Heart right ventricle (tissue), 16 donors: ENCODE measurements at regions not wholly inside any gene's neighbourhood (a gene's known extent, or its start where the extent isn't known, plus 50 kb on each side); places are given as distances from the start of the nearest gene placed in this dataset.

Experiments used
- ATAC-seq, 8 donors: fragments of 200-7000 bp; cut with Tn5 transposase; one replicate each; pipeline ENCODE4 v1.9.1; 2020; ENCODE audit warnings: mild to moderate bottlenecking in 8 of 8, moderate library complexity in 8 of 8, moderate number of reproducible peaks in 1 of 8
- DNase-seq, 2 donors: peaks; one replicate each; pipeline ENCODE4 v3.0.0-alpha.2; 2020
- H3K27ac ChIP-seq, 10 donors: fragments of 200-600 bp; sonication (generic) in 2 of 10; one replicate each; pipeline versions ENCODE4 v1.5.0 to v1.8.0; 2020 to 2022; ENCODE audit warnings: mild to moderate bottlenecking in 3 of 10
- H3K27me3 ChIP-seq, 7 donors: fragments of 200-600 bp; one replicate each; pipeline ENCODE4 v1.8.0; 2021 to 2022; ENCODE audit warnings: mild to moderate bottlenecking in 2 of 7
- H3K36me3 ChIP-seq, 9 donors: fragments of 200-600 bp; sonication (generic) in 1 of 9; one replicate each; pipeline versions ENCODE4 v1.5.0 to v1.8.0; 2020 to 2022; ENCODE audit warnings: mild to moderate bottlenecking in 2 of 9
- H3K4me1 ChIP-seq, 9 donors: fragments of 200-600 bp; sonication (generic) in 1 of 9; one replicate each; pipeline versions ENCODE4 v1.5.0 to v1.8.0; 2020 to 2022; ENCODE audit warnings: mild to moderate bottlenecking in 4 of 9
- H3K4me3 ChIP-seq, 10 donors: fragments of 200-600 bp; sonication (generic) in 2 of 10; one replicate each; pipeline versions ENCODE4 v1.5.0 to v1.8.0; 2020 to 2022; ENCODE audit warnings: mild to moderate bottlenecking in 7 of 10, moderate library complexity in 2 of 10
- H3K9me3 ChIP-seq, 11 donors: fragments of 200-600 bp in 10 of 11; sonication (generic) in 2 of 11; one replicate each; pipeline versions ENCODE4 v1.5.0 to v1.8.0; 2013 to 2022; ENCODE audit warnings: mild to moderate bottlenecking in 2 of 11, control low read depth in 1 of 11, moderate library complexity in 1 of 11
- WGBS, 2 donors: extraction: QIAGEN DNeasy Blood & Tissue Kit; methylation state at CpG; one replicate each; pipeline ENCODE4 v1.1.7; 2013; ENCODE audit warnings: inconsistent platforms in 1 of 2; 5-methylcytosine and 5-hydroxymethylcytosine counted together
- intact Hi-C, 10 donors: fragments of 100-400 bp; cut with DNase I; formaldehyde crosslinking; loops; one replicate each; pipeline versions ENCODE4 v1.11.1 to v1.14.2; 2022
- TF ChIP-seq, protein P1 (sequence below), 9 donors: fragments of 200-600 bp; sonication (generic) in 2 of 9; IDR thresholded peaks; one replicate each; pipeline versions ENCODE4 v1.5.0 to v1.8.0; 2021 to 2022; ENCODE audit warnings: antibody characterized with exemption in 9 of 9, mild to moderate bottlenecking in 5 of 9, moderate library complexity in 1 of 9
- donor health status: Arrhythmogenic right ventricular cardiomyopathy.
- donor health status: ischemic (EF 13 %, LVEDD 7.1; RV severe dilation, severe dysfunction).
- donor health status: healthy with polysubstance abuse.
- donor health status: DM: no; HTN: yes; CAD: no.
- donor health status: DM: no; HTN: no; CAD: no.
- donor health status: ischemic (EF 25% LVEDD 6.9; RV normal size, moderate dysfunction).
- donor health status: ischemic (EF 25% LVEDD 5.7; RV mildly dilated, moderate dysfunction).
- donor health status: healthy.
- donor health status: DM: yes; HTN: yes; CAD: no.
- donor health status: Ischemic cardiomyopathy.
- donor health status: ischemic (EF 35%, LVEDD 5.7; RV mildly dilated, moderate dysfunction).
- donor health status: nonischemic (EF 11% LVEDD 7.7; RV severe dilation, severe dysfunction).
- donor health status: DM: yes; HTN: yes; CAD: no.
- donor health status: PGD.
- donor health status: ischemic (EF 29% LVEDD 5.4; RV normal size, mild dysfunction).
- donor health status: nonischemic (EF 23%, LVEDD 6.1; RV moderate dilation, normal function).

DNA sequence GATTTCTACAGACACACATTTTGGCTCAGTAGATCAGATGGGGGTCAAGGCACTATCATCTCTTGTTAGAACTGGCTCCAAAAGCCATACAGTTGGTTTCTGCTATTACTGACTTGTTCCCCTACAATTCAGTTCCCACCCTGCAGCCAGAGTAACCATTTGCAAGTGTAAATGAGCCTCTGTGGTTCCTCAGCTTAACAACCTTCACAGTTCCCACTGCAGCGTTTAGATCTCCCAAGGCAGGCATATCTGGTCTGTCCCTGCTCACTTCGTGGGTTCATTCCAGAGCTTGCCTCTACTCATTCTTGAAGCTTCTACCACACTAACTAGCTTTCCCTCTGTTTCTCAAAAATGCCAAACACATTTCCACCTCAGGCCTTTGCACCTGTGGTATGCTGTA, 186.1 kb downstream of the CBLN1 start:
- H3K27ac ChIP-seq, result no peak overlapping the region
- H3K9me3 ChIP-seq, result peaks cover 0 to 5% (median 0%) of the 10 kb centered on the region in 11 donors
- no peak for ATAC-seq
- TF ChIP-seq, protein P1, sequence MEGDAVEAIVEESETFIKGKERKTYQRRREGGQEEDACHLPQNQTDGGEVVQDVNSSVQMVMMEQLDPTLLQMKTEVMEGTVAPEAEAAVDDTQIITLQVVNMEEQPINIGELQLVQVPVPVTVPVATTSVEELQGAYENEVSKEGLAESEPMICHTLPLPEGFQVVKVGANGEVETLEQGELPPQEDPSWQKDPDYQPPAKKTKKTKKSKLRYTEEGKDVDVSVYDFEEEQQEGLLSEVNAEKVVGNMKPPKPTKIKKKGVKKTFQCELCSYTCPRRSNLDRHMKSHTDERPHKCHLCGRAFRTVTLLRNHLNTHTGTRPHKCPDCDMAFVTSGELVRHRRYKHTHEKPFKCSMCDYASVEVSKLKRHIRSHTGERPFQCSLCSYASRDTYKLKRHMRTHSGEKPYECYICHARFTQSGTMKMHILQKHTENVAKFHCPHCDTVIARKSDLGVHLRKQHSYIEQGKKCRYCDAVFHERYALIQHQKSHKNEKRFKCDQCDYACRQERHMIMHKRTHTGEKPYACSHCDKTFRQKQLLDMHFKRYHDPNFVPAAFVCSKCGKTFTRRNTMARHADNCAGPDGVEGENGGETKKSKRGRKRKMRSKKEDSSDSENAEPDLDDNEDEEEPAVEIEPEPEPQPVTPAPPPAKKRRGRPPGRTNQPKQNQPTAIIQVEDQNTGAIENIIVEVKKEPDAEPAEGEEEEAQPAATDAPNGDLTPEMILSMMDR (IDR thresholded peaks at IDR 0.05), result no peak
- 42 to 58% methylated on average over 2 of the region's 2 CpGs for WGBS, 2 donors
- no peak for DNase-seq
- H3K27me3 ChIP-seq, result no peaks in the 10 kb centered on the region
- H3K4me3 ChIP-seq, result no peak overlapping the region
- no peaks in the 10 kb centered on the region for H3K36me3 ChIP-seq
- intact Hi-C loops, result loop anchor here in 1 of 10 donors (5.0 kb wide), 1 partner anchor 1502 kb away; no protein-coding TSS in a partner anchor
- peaks cover 0 to 12% (median 0%) of the 10 kb centered on the region in 9 donors for H3K4me1 ChIP-seq

DNA sequence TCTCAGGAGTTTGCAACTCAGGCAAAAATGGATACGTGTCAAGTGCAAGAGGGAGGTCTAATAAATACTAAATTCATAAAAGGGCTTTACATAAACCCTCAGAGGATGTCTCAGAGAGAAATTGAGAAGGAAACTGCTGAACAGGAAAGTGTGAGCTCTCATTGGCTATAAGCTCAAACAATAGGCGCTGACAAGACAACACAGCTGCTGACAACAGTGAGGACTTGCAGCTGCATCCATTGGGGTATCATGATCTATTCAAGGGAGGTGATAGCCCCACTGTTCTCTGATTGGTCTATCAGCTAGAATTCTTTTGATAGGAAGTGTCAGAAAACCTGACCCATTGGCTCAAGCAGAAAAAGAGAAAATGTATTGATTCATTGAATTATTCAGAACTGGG, 187.2 kb downstream of the CBLN1 start:
- ATAC-seq, result no peak

DNA sequence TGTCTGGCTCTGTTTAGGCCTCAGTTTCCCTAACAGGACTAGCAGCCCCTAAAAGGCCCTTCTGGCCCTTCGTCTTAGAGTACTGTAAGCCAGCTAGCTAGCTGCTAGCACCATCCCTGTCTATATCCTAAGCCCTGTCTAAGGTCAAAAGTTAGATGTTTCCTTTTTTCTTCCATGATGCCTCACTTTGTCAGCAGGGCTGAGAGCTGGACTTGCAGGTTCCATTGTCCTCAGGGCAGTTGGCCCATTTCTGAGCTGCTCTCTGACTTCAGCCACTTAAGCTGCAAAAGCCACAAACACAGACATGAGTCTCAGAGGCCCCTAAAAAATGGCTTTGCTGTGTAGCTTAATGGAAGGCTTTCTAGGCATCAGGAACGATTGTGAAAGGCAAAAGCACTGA, 187.7 kb downstream of the CBLN1 start:
- DNase-seq, result no peak
- Histone ChIP-seq H3K4me3 (no peak overlapping the region), H3K9me3 (no peaks in the 10 kb centered on the region), H3K36me3 (no peaks in the 10 kb centered on the region), H3K4me1 (peaks cover 0 to 12% (median 0%) of the 10 kb centered on the region in 9 donors), H3K27me3 (no peaks in the 10 kb centered on the region), H3K27ac (no peak overlapping the region)
- ATAC-seq, result no peak
- intact Hi-C loops, result no loop called here
- TF ChIP-seq, protein P1 (IDR thresholded peaks at IDR 0.05), result no peak
- 58 to 66% methylated on average over 2 of the region's 2 CpGs for WGBS, 2 donors

More for the DNA sequence above, 187.2 kb downstream of the CBLN1 start:
- WGBS, 2 donors, result 66 to 68% methylated on average over 2 of the region's 2 CpGs
- H3K4me3 ChIP-seq, result no peak overlapping the region
- no peaks in the 10 kb centered on the region for H3K27me3 ChIP-seq
- no peaks in the 10 kb centered on the region for H3K36me3 ChIP-seq
- intact Hi-C loops, result no loop called here
- H3K27ac ChIP-seq, result no peak overlapping the region
- TF ChIP-seq, protein P1 (IDR thresholded peaks at IDR 0.05), result no peak
- H3K4me1 ChIP-seq, result peaks cover 0 to 12% (median 0%) of the 10 kb centered on the region in 9 donors
- H3K9me3 ChIP-seq, result peaks cover 0 to 4% (median 0%) of the 10 kb centered on the region in 11 donors
- DNase-seq, result no peak

DNA sequence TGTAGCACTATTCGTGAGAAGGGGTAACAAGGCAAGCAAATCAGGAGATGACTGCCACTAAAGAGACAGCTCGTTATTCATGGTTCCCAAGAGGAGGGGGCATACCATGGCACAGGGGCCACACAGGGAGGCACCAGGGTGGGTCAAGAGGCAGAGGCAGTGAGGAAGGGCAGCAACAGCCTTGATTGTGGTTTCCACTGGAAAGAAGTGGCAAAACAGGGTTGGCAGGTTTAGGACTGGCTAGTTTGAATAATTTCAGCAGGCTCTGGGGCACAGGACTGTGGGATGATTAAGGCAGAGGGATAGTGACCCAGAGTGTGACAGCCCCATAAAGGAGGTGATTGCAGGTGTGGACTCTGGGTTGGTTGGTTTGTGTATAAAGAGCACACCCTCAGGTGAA, 188.9 kb downstream of the CBLN1 start:
- no peaks in the 10 kb centered on the region for H3K27me3 ChIP-seq
- 74 to 79% methylated on average over 2 of the region's 2 CpGs for WGBS, 2 donors
- ATAC-seq (no peak), DNase-seq (no peak)
- no peaks in the 10 kb centered on the region for H3K9me3 ChIP-seq
- intact Hi-C loops, result no loop called here
- H3K36me3 ChIP-seq, result no peaks in the 10 kb centered on the region
- TF ChIP-seq, protein P1 (IDR thresholded peaks at IDR 0.05), result no peak
- no peak overlapping the region for H3K4me3 ChIP-seq
- H3K4me1 ChIP-seq, result peaks cover 0 to 11% (median 0%) of the 10 kb centered on the region in 9 donors
- H3K27ac ChIP-seq, result no peak overlapping the region
